ENCODE measurements at regions not wholly inside any gene's neighbourhood (a gene's known extent, or its start where the extent isn't known, plus 50 kb on each side); places are given as distances from the start of the nearest gene placed in this dataset.

DNA sequence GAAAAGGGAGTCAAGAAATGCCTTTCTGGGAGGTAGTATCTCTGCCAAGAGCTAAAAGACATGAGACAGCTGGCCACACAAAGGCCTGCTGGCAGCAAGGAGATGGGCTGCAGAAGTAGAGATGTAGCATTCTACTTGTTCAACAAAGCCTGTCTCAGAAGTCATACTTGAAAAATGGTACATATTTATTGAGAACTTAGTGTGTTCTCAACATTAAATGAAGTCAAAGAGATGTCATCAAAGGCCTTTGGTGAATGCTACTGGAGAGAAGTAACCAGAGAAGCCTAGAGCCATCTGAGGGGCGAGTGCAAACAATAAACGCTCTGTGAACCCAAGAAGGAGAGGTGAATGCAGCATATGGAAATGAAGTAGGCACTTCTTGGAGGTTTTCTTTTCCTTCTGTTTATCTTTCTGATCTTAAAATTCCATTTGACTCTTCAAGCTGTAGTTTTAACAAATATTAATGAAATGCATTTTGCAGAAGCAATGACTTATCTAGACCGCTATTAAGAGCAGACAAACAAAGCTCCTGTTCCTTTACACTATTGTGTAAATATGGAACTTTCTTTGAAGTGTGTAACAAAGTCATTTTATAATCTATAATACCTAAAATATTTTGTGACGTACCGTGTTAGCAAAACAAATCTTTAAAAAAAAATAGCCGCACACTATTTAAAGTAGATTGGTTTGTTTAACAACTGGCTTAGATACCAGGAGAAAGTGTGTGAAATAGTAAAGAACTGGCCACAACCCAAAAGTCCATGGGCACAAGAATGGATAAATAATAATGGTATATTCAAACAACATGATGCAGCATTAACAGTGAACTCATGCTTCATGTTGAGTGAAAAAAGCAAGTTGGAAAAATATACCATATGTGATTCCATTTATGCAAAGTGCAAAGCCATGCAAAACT lies 70.2 kb downstream of the ZNF608 start:
- H3K27me3 Mint-ChIP-seq, result no peaks in the 10 kb centered on the region
- peaks cover 16% of the 10 kb centered on the region in 2 donors for H3K4me1 ChIP-seq (ENCODE audit: control insufficient read depth in 2 of 2, insufficient read depth in 2 of 2, low read length in 2 of 2)
- no peak overlapping the region for H3K4me3 Mint-ChIP-seq
- no peaks in the 10 kb centered on the region for H3K27me3 ChIP-seq (replicated peaks in 1 of 4; ENCODE audit: control extremely low read depth in 1 of 4, control insufficient read depth in 3 of 4, insufficient read depth in 4 of 4, low read length in 3 of 4)
- peaks cover 62% of the 10 kb centered on the region for H3K79me2 ChIP-seq (ENCODE audit: control insufficient read depth, insufficient read depth, low read length)
- no CpG with 5 or more reads among the region's 6 CpGs for WGBS (ENCODE audit: insufficient coverage)
- H3K9ac ChIP-seq (ENCODE audit: low read length), result no peak overlapping the region
- H3K27ac Mint-ChIP-seq, result no peak overlapping the region
- H3K36me3 ChIP-seq (replicated peaks in 1 of 2; ENCODE audit: control extremely low read depth in 1 of 2, control insufficient read depth in 1 of 2, extremely low read depth in 1 of 2, insufficient read depth in 2 of 2, low read length in 1 of 2), result no peaks in the 10 kb centered on the region
- intact Hi-C loops (cut with micrococcal nuclease), result no loop called here
- no peak overlapping the region for H2AFZ ChIP-seq (ENCODE audit: insufficient read depth, low read depth, low read length, poor library complexity, severe bottlenecking)
- H3K9me3 Mint-ChIP-seq (ENCODE audit: insufficient read depth), result no peaks in the 10 kb centered on the region
- ChIA-PET POLR2A (no interaction called here), CTCF (no interaction called here)
- H4K20me1 ChIP-seq (ENCODE audit: control insufficient read depth, insufficient read depth, low read length, poor library complexity, severe bottlenecking), result no peaks in the 10 kb centered on the region
- no peak overlapping the region for H3K4me3 ChIP-seq (ENCODE audit: control extremely low read depth in 1 of 5, extremely low read depth in 1 of 5, insufficient read depth in 1 of 5, low read depth in 2 of 5, low read length in 4 of 5)
- TF ChIP-seq EZH2 (IDR thresholded peaks at IDR 0.05; ENCODE audit: borderline replicate concordance, insufficient read depth, low read depth, low read length, poor library complexity, severe bottlenecking), result no peak
- TF ChIP-seq, protein P1, sequence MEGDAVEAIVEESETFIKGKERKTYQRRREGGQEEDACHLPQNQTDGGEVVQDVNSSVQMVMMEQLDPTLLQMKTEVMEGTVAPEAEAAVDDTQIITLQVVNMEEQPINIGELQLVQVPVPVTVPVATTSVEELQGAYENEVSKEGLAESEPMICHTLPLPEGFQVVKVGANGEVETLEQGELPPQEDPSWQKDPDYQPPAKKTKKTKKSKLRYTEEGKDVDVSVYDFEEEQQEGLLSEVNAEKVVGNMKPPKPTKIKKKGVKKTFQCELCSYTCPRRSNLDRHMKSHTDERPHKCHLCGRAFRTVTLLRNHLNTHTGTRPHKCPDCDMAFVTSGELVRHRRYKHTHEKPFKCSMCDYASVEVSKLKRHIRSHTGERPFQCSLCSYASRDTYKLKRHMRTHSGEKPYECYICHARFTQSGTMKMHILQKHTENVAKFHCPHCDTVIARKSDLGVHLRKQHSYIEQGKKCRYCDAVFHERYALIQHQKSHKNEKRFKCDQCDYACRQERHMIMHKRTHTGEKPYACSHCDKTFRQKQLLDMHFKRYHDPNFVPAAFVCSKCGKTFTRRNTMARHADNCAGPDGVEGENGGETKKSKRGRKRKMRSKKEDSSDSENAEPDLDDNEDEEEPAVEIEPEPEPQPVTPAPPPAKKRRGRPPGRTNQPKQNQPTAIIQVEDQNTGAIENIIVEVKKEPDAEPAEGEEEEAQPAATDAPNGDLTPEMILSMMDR (IDR thresholded peaks at IDR 0.05), result no peak
- peaks cover 26% of the 10 kb centered on the region for H3K4me1 Mint-ChIP-seq
- H3K9me3 ChIP-seq (ENCODE audit: control extremely low read depth in 1 of 3, control insufficient read depth in 2 of 3, insufficient read depth in 1 of 3, low read length in 2 of 3), result no peaks in the 10 kb centered on the region
- no peak overlapping the region for H3K4me2 ChIP-seq (replicated peaks; ENCODE audit: low read depth, low read length, poor library complexity, severe bottlenecking)
- H3K27ac ChIP-seq (ENCODE audit: low read length in 2 of 2), result no peak overlapping the region
- DNase-seq (no peak), ATAC-seq (ENCODE audit: low read depth) (no peak)

- Histone ChIP-seq H3K79me2 (ENCODE audit: control insufficient read depth, insufficient read depth, low read length) (peaks cover 72% of the 10 kb centered on the region), H3K9me3 (ENCODE audit: control extremely low read depth in 1 of 3, control insufficient read depth in 2 of 3, insufficient read depth in 1 of 3, low read length in 2 of 3) (no peaks in the 10 kb centered on the region), H4K20me1 (ENCODE audit: control insufficient read depth, insufficient read depth, low read length, poor library complexity, severe bottlenecking) (peaks cover 8% of the 10 kb centered on the region), H2AFZ (ENCODE audit: insufficient read depth, low read depth, low read length, poor library complexity, severe bottlenecking) (no peak overlapping the region), H3K27me3 (replicated peaks in 1 of 4; ENCODE audit: control extremely low read depth in 1 of 4, control insufficient read depth in 3 of 4, insufficient read depth in 4 of 4, low read length in 3 of 4) (no peaks in the 10 kb centered on the region), H3K27ac (ENCODE audit: low read length in 2 of 2) (no peak overlapping the region), H3K4me1 (ENCODE audit: control insufficient read depth in 2 of 2, insufficient read depth in 2 of 2, low read length in 2 of 2) (peaks cover 5 to 11% of the 10 kb centered on the region in 2 donors), H3K4me2 (replicated peaks; ENCODE audit: low read depth, low read length, poor library complexity, severe bottlenecking) (no peak overlapping the region), H3K9ac (ENCODE audit: low read length) (no peak overlapping the region), H3K4me3 (ENCODE audit: control extremely low read depth in 1 of 5, extremely low read depth in 1 of 5, insufficient read depth in 1 of 5, low read depth in 2 of 5, low read length in 4 of 5) (no peak overlapping the region), H3K36me3 (replicated peaks in 1 of 2; ENCODE audit: control extremely low read depth in 1 of 2, control insufficient read depth in 1 of 2, extremely low read depth in 1 of 2, insufficient read depth in 2 of 2, low read length in 1 of 2) (no peaks in the 10 kb centered on the region)
- no peak for ATAC-seq (ENCODE audit: low read depth)
- no peak overlapping the region for H3K27ac Mint-ChIP-seq
- ChIA-PET CTCF (no interaction called here), POLR2A (no interaction called here)
- peaks cover 17% of the 10 kb centered on the region for H3K4me1 Mint-ChIP-seq
- 100% methylated on average over 1 of the region's 1 CpG for WGBS (ENCODE audit: insufficient coverage)
- no peaks in the 10 kb centered on the region for H3K9me3 Mint-ChIP-seq (ENCODE audit: insufficient read depth)
- H3K27me3 Mint-ChIP-seq, result no peaks in the 10 kb centered on the region
- DNase-seq, result no peak
- intact Hi-C loops (cut with micrococcal nuclease), result no loop called here
- TF ChIP-seq, protein P1 (IDR thresholded peaks at IDR 0.05), result no peak
- no peak for TF ChIP-seq EZH2 (IDR thresholded peaks at IDR 0.05; ENCODE audit: borderline replicate concordance, insufficient read depth, low read depth, low read length, poor library complexity, severe bottlenecking)
- H3K4me3 Mint-ChIP-seq, result no peak overlapping the region
Observed at GRCh38 chr5:124671193-124671592, 75.2 kb downstream of the ZNF608 start.
